NCI-H345 (cell line): ENCODE measurements at regions not wholly inside any gene's neighbourhood (a gene's known extent, or its start where the extent isn't known, plus 50 kb on each side); places are given as distances from the start of the nearest gene placed in this dataset.
A peak's percentile ranks its signal among the peaks of the same experiment; 100 is the strongest.
"Not testable (repeated sequence)": the region's sequence is repeated elsewhere in the genome, so short reads cannot be mapped to it uniquely, and the experiment has no call there.

Experiments
- DNase-seq: peaks from one replicate; lab custom pipeline; 2025; lab: John Stamatoyannopoulos, UW

DNA sequence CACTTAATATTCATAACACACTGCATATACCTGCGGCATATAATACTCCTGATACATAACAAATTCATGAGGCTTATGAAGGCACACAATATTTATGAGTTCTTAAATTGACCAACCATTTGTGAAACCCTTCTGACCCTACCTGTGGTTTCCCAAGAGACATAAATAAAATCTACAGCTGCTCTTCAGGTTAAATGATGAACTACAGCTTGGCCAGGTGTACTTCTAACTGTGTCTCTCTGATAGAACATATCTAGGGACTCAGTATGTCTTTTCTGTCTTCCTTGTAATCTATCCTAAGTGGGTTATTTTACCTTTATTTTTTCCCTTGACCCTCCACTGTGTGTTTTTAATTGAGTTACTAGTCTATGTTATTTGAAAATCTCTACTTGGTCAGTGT lies 189.9 kb upstream of the UFM1 start:
- no peak for DNase-seq

DNA sequence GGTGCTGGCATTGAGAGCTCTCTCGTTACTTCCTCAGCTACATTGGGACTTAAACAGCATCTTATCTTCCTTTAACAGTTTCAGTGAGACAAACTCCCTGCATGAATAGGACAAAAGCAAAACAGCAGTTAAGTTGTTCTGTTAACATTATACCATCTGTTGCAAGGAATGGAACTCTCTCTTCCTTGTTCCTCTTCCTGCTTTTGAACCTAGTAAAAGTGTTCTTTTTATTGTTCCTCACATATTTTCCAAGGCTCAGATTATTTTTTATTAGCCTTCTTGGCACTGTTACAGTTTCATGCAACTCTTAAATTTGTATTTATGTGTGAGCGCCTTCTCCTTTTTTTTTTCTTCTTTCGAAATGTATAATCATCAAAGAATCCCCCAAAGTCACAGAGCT lies 202.6 kb upstream of the UFM1 start:
- no peak for DNase-seq

- DNase-seq = no peak
Measured at GRCh38 chr13:38141792-38142191, 207.9 kb upstream of the UFM1 start.

GRCh38 chr13:38135592-38135991 lies 214.1 kb upstream of the UFM1 start:
- DNase-seq = no peak

GRCh38 chr13:38121267-38121666 lies 228.4 kb upstream of the UFM1 start:
- DNase-seq = no peak

- no peak for DNase-seq
Measured at GRCh38 chr13:38103851-38104250, 234.3 kb upstream of the TRPC4 start.

GRCh38 chr13:38099751-38100150 lies 230.2 kb upstream of the TRPC4 start:
- no peak for DNase-seq

- DNase-seq = no peak
Measured at GRCh38 chr13:38093425-38093824, 223.9 kb upstream of the TRPC4 start.

DNA sequence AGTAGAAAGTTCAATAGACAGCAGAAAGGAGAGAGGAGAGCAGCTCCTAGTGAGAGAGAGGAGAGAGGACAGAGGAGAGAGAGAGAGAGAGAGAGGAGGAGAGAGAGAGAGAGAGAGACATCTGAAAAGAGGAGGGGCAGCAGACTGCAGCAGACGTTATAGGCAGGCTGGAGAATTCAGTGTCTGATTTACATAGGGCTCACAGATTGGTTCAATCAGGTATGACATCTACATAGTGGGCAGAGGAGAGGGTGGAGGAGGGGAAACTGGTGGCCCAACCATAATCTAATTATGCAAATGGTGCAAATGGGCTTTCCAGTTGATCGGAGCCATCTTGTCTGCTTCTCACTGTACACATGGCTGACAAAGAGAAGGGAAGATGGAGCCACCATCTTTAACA lies 221.3 kb upstream of the TRPC4 start:
- no peak for DNase-seq

DNA sequence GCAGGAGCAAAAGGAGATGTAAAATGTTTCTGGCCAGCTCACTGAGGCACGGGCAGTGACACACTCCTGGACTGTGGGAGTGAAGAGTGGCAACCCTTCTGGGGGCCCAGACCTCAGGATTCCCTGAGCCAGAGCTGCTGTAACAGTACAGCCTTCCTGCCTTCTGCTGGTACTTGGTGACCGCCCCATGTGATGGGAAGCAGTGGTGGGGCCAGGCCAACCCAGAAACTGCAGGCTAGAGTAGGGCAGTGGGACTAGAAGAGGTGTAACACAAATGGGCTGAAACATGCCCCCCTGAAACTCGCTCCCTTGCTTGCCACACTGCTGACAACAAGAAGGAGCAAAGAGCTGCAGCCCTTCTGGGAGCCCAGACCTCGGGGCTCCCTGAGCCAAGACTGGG lies 217.1 kb upstream of the TRPC4 start:
- no peak for DNase-seq

- no peak for DNase-seq
Measured at GRCh38 chr13:38086013-38086412, 216.4 kb upstream of the TRPC4 start.

GRCh38 chr13:38073931-38074330 lies 204.4 kb upstream of the TRPC4 start:
- no peak for DNase-seq

- DNase-seq = no peak
Measured at GRCh38 chr13:38072696-38073095, 203.1 kb upstream of the TRPC4 start.

DNA sequence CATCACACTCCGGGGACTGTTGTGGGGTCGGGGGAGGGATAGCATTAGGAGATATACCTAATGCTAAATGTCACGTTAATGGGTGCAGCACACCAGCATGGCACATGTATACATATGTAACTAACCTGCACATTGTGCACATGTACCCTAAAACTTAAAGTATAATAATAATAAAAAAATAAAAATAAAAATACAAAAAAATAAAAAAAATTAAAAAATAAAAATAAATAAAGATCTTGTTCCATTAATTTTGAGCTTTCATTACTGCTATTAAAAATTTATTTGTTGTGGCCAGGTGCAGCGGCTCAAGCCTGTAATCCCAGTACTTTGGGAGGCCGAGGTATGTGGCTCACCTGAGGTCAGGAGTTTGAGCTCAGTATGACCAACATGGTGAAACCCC lies 201.8 kb upstream of the TRPC4 start:
- not testable (repeated sequence) for DNase-seq

GRCh38 chr13:38053896-38054295 lies 184.3 kb upstream of the TRPC4 start:
- DNase-seq = no peak

DNA sequence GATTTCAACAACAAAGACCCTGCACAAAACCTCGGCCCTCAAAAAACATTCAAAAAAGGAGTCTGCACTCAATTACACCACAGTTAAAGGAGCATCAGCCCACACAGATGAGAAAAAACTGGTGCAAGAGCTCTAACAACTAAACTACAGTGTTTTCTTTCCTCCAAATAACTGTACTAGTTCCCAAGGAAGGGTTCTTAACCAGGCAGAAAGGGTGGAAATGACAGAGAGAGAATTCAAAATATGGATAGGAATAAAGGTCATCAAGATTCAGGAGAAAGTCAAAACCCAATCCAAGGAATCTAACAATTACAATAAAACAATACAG lies 176.4 kb upstream of the TRPC4 start:
- no peak for DNase-seq

DNA sequence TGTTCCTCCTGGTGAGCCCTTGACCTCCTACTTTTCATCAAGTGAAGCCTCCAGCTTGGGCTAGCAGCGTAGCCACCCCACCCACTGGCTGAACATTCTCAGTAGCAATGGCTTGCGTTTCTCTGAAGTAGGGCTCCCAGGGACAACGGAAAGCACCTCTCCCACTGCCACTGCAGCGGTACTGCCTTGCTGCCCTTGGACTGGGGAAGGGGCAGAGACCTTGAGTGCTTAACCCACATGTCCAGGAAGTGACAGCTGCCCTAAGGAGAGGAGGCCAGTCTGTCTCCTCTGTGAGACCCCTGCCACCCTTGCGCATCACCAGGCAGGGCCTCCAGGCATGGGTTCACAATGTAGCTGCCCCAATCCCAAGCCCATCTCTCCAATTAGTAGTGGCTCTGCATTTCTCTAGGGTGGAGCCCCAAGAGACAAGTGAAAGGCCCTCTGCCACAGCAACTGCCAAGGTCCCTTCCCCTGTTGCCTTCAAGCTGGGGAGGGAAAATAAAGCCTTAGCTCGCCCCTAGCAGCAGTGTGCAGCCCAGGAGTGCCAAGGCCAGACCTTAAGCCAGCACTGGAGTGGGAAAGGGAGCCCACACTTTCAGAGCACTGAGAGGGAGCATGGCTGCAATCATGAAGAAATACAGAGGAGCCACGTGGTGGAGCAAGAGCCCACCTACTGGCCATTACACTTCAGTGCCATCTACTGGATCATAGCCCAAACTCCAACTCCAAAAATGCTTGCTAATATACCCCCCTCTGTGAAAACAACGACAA lies 175.9 kb upstream of the TRPC4 start:
- DNase-seq = no peak

DNA sequence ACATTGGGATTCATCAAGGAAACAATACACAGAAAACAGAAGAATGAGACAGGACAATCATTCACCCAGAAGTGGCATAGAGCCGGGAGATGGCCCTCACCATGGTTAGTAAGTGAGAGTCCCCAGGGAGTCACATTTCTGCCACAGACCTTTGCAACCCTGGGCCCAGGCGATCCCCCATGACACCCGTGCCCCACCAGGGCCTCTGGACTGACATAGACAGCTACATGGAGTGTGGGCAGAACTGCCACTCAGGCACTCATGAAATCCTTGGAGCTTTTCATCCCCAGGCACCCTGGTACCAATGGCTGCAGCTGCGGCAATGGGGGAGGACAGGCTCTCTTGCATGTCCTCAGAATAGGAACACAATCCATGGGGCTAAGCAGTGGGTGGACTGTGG lies 174.5 kb upstream of the TRPC4 start:
- no peak for DNase-seq

DNA sequence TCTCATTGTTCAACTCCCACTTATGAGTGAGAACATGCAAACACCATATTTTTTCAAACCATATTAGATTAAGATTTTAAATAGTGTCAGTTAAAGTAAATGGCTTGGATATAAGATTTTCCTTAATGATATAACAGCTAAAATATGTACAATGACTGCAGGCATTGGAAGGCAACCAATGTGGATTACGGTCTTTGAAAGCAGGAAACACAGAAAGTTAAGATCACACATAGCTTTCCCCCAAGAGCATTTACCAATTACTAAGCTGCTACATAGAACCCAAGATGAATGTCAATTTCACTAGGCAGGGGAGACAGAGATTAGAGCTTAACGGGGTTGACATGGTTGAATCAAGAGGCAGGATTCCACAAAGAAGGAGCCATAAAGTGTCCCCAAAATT lies 173.2 kb upstream of the TRPC4 start:
- no peak for DNase-seq

DNA sequence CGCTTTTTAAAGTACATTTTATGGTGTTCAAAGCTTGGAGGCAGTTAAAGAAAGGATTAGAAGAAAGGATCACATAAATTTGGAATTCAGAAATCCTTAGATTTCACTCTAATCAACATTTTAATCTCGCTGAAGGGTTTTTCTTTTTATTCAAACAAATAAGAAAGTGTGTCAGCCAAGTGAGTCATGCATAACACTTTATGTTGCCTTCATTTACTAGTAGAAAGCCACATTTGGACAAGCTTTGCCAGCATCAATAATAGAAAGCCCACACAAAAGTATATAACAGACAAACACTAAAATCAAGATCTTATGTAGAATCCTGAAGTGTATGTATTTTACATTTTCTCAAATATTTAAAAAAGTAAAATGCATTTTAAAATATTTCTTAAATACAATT lies 154.9 kb upstream of the TRPC4 start:
- DNase-seq = no peak

- no peak for DNase-seq
Measured at GRCh38 chr13:38017320-38017719, 147.7 kb upstream of the TRPC4 start.

GRCh38 chr13:38013676-38014075 lies 144.1 kb upstream of the TRPC4 start:
- no peak for DNase-seq

DNA sequence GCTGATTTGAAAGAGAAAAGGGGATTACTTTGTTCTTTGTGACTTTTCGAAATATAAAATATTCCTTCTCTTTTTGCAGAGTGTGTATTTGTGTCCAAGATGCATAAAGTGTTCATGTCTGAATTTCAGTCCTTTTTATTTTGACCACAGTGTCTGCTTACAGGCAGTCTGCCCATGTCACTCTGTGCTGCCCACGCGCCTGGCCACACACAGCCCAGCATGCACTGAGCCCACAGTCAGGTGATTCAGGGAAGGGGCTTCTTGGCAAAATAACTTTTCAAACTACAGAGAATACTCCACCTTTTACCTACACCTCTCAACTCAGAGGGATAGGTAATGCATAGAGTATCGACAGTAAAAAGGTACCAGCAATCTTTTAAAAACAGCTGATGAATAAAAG lies 142.5 kb upstream of the TRPC4 start:
- no peak for DNase-seq

DNA sequence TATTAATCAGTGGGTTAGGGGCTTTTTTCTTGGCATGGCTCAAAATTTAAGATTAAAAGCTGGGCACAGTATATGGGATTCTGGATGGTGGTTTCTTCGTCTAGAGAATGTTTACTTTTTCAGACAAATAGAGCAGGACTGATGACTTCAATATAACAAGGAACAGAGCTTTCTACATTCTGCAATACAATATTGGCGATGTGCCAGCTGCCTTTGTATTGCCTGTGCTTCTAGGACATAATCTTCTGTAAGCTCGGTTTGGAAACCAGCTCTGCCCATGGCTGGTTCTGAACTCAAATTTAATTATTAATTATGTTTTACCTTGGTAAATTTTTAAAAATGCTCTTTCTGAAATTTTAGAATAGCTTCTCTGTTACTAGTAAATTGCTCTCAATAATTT lies 139.1 kb upstream of the TRPC4 start:
- peak; percentile 50 for DNase-seq

DNA sequence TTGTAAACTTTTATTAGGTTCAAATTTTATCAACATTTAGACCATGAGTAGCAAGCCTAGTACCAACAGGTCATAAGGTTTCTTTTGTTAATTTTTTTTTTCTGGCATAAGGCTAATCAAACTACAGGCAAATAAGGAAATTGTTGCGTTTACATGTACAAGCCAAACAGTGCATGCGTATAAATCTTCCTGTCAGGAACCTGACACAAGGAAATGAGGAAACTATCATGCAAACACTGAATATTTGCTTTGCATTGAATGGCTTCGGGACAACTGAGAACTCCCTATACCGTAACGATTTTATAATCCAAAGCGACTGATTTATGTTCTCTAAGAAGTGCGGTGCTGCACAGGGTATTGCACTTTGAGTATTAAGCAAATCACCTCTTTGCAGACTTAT lies 133.0 kb upstream of the TRPC4 start:
- peak; percentile 13 for DNase-seq
